ENCODE measurements at regions not wholly inside any gene's neighbourhood (a gene's known extent, or its start where the extent isn't known, plus 50 kb on each side); places are given as distances from the start of the nearest gene placed in this dataset.

DNA sequence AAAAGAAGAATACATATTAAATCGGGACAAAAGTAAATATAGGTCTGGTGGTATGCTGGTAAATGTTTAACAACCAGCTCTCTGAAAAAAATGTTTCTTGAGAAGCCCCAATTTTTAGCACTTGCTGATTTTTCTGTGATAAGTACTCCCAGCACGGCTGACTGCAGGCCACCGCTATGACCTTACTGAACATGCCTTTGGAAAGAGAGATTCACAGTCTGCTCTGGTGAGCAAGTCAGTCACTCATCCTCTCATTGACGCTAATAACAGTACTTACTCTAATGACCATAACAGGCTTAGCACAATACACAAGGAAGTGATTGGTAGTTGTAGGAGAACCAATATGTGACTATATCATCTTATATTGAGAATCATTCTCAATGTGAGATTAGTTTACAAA, 98.9 kb upstream of the BLTP1 start:
- no peak overlapping the region for H3K4me3 Mint-ChIP-seq
- no peaks in the 10 kb centered on the region for H3K4me1 Mint-ChIP-seq (ENCODE audit: low read depth)
- ATAC-seq (replicated peaks in 1 of 2) (no peak), DNase-seq (no peak)
- H3K27me3 Mint-ChIP-seq (ENCODE audit: low read depth): peaks cover 5% of the 10 kb centered on the region
- H3K9me3 Mint-ChIP-seq: no peaks in the 10 kb centered on the region
- H3K27ac Mint-ChIP-seq: no peak overlapping the region
- no peaks in the 10 kb centered on the region for H3K36me3 Mint-ChIP-seq (ENCODE audit: insufficient read depth in 2 of 2)

DNA sequence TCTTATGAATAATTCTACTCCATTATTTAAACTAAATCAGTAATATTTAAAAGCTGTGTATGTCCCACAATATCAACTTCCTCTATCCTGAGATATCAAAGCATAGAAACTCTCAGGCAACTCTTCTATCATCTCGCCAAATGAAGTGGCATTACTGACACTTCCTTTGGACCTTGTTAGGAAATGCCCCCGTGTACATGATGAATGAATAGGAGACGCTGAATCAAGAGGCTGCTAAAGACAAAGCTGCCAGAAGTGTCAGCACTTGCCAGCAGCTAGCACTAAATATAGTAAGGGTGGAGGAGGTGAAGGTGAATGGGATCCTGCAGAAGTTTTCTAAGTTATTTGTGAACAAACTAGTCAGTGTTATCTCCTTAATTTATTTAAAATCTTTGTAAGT, 99.5 kb upstream of the BLTP1 start:
- H3K27ac Mint-ChIP-seq: no peak overlapping the region

DNA sequence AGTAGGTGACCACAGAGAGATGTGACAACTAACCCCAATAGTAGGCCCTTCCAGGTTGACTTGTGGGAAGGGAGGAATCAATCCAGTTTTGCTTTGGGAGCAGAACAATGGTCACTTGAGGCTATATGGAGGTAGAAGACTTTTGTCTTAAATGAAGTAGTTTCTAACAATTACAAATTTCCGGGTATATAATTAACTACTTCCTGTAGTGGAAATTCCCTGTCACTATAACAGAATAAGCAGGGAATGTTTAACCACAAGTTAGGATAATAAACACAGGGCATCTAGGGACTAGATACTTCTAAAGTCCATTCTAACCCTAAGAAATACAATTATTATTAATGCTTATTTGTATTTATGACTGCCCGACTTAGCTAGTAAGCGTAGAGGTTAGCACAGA, 99.0 kb upstream of the TRPC3 start:
- DNase-seq: no peak
- Mint-ChIP-seq H3K4me3 (no peak overlapping the region), H3K9me3 (no peaks in the 10 kb centered on the region), H3K4me1 (ENCODE audit: low read depth) (no peaks in the 10 kb centered on the region), H3K27me3 (ENCODE audit: low read depth) (peaks cover 5% of the 10 kb centered on the region), H3K27ac (no peak overlapping the region), H3K36me3 (ENCODE audit: insufficient read depth in 2 of 2) (no peaks in the 10 kb centered on the region)
- no peak for ATAC-seq (replicated peaks in 1 of 2)

More for the DNA sequence above, 99.5 kb upstream of the BLTP1 start:
- Mint-ChIP-seq H3K36me3 (ENCODE audit: insufficient read depth in 2 of 2) (no peaks in the 10 kb centered on the region), H3K4me1 (ENCODE audit: low read depth) (no peaks in the 10 kb centered on the region), H3K9me3 (no peaks in the 10 kb centered on the region), H3K27me3 (ENCODE audit: low read depth) (peaks cover 5% of the 10 kb centered on the region), H3K4me3 (no peak overlapping the region)
- DNase-seq (no peak), ATAC-seq (replicated peaks in 1 of 2) (no peak)

DNA sequence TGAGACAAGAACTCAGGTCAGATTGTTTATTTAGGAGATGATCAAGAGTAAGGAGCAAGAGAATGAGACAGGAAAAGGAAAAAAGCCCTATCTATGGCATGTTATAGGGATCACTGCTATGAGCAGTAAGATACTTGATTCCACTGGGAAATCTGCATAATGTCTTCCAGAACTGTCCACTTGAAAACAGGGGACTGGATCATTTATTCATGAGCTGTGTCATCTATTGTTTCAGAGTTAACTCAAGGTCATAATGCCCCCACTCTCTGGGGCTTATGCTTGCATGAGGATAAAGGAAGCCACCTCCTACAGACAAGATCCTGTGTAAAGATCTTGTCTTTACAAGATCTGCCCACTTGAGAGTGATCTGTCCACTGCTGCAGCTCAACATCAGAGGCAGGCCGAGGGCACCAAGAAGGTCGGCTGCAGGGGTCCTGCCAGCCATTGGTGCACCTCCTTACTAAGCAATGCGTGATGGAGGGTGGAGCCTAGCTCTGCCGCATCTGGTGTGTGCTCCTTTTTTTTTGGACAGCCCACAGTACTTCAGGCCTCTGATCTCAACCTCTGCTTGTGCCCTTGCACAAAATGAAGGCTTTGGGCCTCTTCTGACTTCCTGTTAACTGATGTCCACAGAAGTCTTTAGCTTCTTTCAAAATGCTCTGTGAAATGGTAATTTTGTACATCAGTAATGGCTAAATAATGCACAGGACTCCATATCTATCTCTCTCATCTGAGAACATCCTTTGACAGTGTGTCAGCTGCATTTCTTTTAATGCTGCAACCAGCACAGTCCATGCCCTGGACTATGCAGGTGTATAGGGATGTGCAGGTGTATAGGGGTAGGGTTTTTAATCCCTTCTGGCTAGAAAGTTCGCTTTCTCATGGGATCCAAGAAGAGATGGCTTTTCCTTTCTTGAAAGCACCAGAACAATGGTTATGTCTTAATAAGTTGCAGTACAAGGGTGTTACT, 95.9 kb upstream of the TRPC3 start:
- DNase-seq (no peak), ATAC-seq (replicated peaks in 1 of 2) (no peak)
- no peak overlapping the region for H3K27ac Mint-ChIP-seq
- no peaks in the 10 kb centered on the region for H3K36me3 Mint-ChIP-seq (ENCODE audit: insufficient read depth in 2 of 2)
- H3K27me3 Mint-ChIP-seq (ENCODE audit: low read depth): peaks cover 12% of the 10 kb centered on the region
- no peaks in the 10 kb centered on the region for H3K4me1 Mint-ChIP-seq (ENCODE audit: low read depth)
- H3K9me3 Mint-ChIP-seq: peaks cover 0 to 1% of the 10 kb centered on the region in 2 donors
- no peak overlapping the region for H3K4me3 Mint-ChIP-seq

DNA sequence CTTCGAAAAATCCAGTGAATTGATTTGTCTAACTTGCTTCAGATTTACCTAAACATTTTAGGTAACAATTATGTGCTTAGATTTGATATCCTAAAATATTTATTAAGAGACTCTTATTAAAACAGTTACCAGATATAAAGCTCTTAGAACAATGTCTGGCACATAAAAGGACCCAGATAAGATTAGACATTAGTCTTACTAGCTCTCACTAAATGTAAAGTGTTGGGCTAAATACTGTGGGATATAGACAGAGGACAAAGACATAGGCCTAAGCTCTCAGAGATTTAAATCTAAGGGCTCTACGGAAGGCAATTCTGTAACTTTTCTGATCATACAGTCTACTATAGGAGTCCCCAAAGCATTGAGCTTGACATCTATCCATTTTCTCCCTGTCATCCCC, 94.4 kb upstream of the TRPC3 start:
- ATAC-seq (replicated peaks in 1 of 2) (no peak), DNase-seq (no peak)
- no peaks in the 10 kb centered on the region for H3K4me1 Mint-ChIP-seq (ENCODE audit: low read depth)
- no peak overlapping the region for H3K4me3 Mint-ChIP-seq
- peaks cover 0 to 1% of the 10 kb centered on the region in 2 donors for H3K9me3 Mint-ChIP-seq
- no peak overlapping the region for H3K27ac Mint-ChIP-seq
- H3K27me3 Mint-ChIP-seq (ENCODE audit: low read depth): peaks cover 9% of the 10 kb centered on the region
- H3K36me3 Mint-ChIP-seq (ENCODE audit: insufficient read depth in 2 of 2): no peaks in the 10 kb centered on the region

DNA sequence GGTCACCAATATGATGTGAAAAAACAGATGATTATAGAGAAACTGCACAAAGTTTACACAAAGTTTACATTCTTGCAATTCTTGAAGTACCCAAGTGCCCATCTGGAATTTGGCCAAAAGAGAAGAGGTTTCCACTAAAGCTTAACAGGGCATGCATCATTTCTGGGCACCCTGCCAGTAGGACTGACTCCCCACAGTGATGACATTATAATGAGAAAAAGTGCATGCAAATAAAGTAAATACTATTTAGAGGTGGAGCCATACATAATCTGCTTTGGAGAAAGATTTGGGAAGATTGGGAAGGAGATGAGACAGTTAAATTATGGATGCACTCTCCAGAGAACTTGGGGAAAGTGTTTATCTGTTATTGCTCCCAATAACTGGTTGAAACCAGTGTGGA, 93.7 kb upstream of the TRPC3 start:
- ATAC-seq (replicated peaks in 1 of 2): no peak
- Mint-ChIP-seq H3K4me3 (no peak overlapping the region), H3K4me1 (ENCODE audit: low read depth) (no peaks in the 10 kb centered on the region), H3K27ac (no peak overlapping the region), H3K36me3 (ENCODE audit: insufficient read depth in 2 of 2) (no peaks in the 10 kb centered on the region), H3K27me3 (ENCODE audit: low read depth) (peaks cover 9% of the 10 kb centered on the region), H3K9me3 (peaks cover 0 to 1% of the 10 kb centered on the region in 2 donors)
- no peak for DNase-seq

DNA sequence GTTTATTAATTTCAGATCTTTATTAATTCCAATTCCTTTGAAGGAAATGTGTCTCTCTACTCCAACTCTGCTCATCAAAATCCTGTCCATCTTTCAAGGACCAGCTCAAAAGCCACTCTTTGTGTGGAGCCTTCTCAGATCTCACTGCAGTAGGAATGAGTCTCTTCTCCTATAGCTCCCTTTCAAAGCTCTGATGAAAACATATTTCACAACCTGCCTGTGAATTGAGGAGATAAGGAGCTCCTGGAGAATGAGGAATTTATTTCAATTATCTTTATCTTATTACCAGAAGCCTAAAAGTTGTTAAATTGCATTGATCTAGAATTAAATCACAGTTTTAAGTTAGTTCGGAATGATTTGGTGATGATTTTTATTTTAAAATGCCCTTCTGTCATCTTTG, 92.6 kb upstream of the TRPC3 start:
- no peak overlapping the region for H3K4me3 Mint-ChIP-seq
- no peak overlapping the region for H3K27ac Mint-ChIP-seq
- DNase-seq (no peak), ATAC-seq (replicated peaks in 1 of 2) (no peak)
- H3K9me3 Mint-ChIP-seq: peaks cover 0 to 1% of the 10 kb centered on the region in 2 donors
- H3K36me3 Mint-ChIP-seq (ENCODE audit: insufficient read depth in 2 of 2): no peaks in the 10 kb centered on the region
- no peaks in the 10 kb centered on the region for H3K4me1 Mint-ChIP-seq (ENCODE audit: low read depth)
- peaks cover 9% of the 10 kb centered on the region for H3K27me3 Mint-ChIP-seq (ENCODE audit: low read depth)

DNA sequence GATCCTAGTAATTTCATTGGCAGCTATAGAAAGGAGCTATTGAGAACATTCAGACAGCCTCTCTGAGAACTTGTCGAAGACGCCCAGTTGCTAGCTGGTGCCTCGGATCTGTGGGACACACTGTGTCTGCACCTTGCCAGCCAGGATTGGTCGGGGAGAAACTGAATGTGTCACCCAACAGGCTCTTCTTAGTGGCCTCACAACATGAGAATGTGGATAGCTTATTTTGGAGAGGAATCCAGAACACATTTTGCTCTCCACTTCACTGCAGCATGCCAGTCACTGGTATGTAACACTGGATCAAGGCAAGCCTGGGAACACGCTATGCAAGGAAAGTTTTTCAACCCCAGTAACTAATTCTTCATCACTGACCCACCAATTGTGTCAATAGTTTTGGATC, 89.5 kb upstream of the TRPC3 start:
- Mint-ChIP-seq H3K4me3 (no peak overlapping the region), H3K9me3 (peaks cover 0 to 1% of the 10 kb centered on the region in 2 donors)

DNA sequence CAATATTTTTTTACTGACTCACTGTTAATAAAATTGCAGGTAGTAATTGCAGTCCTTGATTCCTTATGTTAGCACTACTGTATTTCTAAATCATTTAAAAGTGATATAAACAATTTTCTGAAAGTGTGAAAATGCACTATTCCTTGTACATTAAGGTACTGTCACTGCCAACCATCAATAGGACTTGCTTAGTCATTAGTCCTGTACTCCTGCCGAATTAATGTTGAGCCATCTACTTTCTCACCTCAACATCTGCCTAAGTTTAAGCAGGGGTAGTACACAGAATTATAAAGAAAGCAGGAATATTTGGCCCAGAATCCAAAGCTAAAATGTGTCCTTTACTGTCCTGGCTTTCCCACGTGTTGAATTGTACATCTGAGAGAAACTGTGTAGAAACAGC, 87.0 kb upstream of the TRPC3 start:
- Mint-ChIP-seq H3K4me1 (ENCODE audit: low read depth) (no peaks in the 10 kb centered on the region), H3K9me3 (no peaks in the 10 kb centered on the region), H3K4me3 (no peak overlapping the region), H3K27ac (no peak overlapping the region), H3K36me3 (ENCODE audit: insufficient read depth in 2 of 2) (no peaks in the 10 kb centered on the region), H3K27me3 (ENCODE audit: low read depth) (no peaks in the 10 kb centered on the region)
- no peak for ATAC-seq (replicated peaks in 1 of 2)
- DNase-seq: no peak

More for the DNA sequence above, 89.5 kb upstream of the TRPC3 start:
- no peaks in the 10 kb centered on the region for H3K36me3 Mint-ChIP-seq (ENCODE audit: insufficient read depth in 2 of 2)
- ATAC-seq (replicated peaks in 1 of 2) (no peak), DNase-seq (no peak)
- no peaks in the 10 kb centered on the region for H3K4me1 Mint-ChIP-seq (ENCODE audit: low read depth)
- H3K27me3 Mint-ChIP-seq (ENCODE audit: low read depth): peaks cover 9% of the 10 kb centered on the region
- no peak overlapping the region for H3K27ac Mint-ChIP-seq

DNA sequence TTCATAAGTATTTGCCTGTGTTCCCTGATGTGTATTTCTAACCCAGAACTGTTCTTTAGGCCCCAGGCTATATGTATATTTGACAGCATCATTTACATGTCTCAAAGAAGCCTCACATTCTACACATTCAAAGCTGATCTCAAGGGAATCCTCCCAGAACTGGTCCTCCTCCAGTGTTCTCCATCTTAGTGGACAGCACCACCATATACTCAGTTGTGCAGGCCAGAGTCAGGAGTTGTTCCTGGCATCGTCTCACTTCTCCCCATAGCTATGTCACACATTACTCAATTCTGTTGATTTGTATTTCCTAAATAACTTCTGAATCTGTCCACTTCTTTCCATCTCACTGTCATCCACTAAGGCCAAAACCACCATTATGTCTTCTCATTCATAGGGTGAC, 82.8 kb upstream of the TRPC3 start:
- Mint-ChIP-seq H3K9me3 (peaks cover 8 to 12% of the 10 kb centered on the region in 2 donors), H3K4me1 (ENCODE audit: low read depth) (no peaks in the 10 kb centered on the region), H3K4me3 (no peak overlapping the region), H3K36me3 (ENCODE audit: insufficient read depth in 2 of 2) (peaks cover 1 to 11% of the 10 kb centered on the region in 2 donors), H3K27me3 (ENCODE audit: low read depth) (no peaks in the 10 kb centered on the region), H3K27ac (no peak overlapping the region)
- ATAC-seq (replicated peaks in 1 of 2) (no peak), DNase-seq (no peak)

DNA sequence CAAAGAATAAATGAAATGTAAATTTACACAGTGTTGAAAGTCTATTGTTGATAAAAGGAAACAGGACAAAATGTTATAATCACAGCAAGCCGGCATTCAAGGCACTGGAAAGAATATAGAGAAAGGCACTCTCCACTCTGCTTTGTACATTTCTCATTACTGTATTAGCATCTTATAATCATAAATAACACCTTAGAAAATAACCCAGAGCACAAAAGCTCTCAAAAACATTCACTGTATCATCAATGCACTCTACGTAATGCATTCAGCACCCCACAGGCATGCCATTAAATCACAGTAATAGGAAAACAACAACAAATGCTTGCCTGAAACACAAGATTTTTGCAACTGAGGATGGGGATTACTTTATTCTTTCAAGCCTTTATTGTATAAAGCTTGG, 75.3 kb upstream of the TRPC3 start:
- H3K4me1 Mint-ChIP-seq (ENCODE audit: low read depth): no peaks in the 10 kb centered on the region

DNA sequence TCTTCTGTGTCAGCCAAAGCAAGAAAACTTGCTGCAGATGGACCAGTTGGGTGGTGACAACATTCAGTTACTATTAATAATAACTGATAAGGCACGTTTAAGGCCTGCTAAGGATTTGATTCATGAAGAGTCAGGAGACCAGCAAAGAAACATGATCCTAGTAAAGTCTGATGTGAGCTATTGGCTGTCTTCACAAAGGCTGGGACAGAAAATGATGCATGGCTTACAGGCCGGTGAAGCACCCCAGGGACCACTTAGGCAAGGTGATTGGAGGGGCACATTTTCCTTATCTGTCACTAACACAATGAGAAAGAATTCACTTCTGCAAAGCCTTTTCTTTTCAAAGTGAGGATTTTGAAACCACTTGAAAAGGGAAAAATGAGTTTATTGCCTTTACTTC, 65.4 kb upstream of the TRPC3 start:
- Mint-ChIP-seq H3K27ac (no peak overlapping the region), H3K4me1 (ENCODE audit: low read depth) (no peaks in the 10 kb centered on the region), H3K9me3 (peaks cover 0 to 2% of the 10 kb centered on the region in 2 donors), H3K27me3 (ENCODE audit: low read depth) (peaks cover 12% of the 10 kb centered on the region), H3K36me3 (ENCODE audit: insufficient read depth in 2 of 2) (no peaks in the 10 kb centered on the region), H3K4me3 (no peak overlapping the region)
- no peak for ATAC-seq (replicated peaks in 1 of 2)
- no peak for DNase-seq

More for the DNA sequence above, 75.3 kb upstream of the TRPC3 start:
- Mint-ChIP-seq H3K27ac (no peak overlapping the region), H3K36me3 (ENCODE audit: insufficient read depth in 2 of 2) (peaks cover 1 to 9% of the 10 kb centered on the region in 2 donors), H3K27me3 (ENCODE audit: low read depth) (no peaks in the 10 kb centered on the region), H3K4me3 (no peak overlapping the region), H3K9me3 (peaks cover 8 to 10% of the 10 kb centered on the region in 2 donors)
- ATAC-seq (replicated peaks in 1 of 2) (no peak), DNase-seq (no peak)

DNA sequence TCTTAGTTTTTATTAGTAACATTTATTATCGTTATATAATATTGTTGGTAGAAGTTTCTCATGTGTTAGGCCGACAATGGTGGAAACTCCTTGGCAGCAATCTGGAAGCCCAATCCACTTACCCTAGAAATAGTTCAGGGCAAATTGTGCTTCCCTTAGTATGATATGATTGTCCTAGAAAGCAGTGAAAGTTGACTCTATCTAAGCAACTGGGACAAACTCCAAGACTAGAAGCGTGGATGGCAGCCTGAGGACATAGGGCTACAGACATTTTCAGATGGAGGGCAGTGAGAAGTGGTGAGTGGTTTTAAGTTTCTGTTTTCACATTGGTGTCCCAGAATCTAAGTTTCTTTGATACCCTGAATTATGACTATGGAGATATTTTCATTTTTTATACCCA, 63.3 kb upstream of the TRPC3 start:
- no peaks in the 10 kb centered on the region for H3K4me1 Mint-ChIP-seq (ENCODE audit: low read depth)
- ATAC-seq (replicated peaks in 1 of 2) (no peak), DNase-seq (no peak)
- no peaks in the 10 kb centered on the region for H3K36me3 Mint-ChIP-seq (ENCODE audit: insufficient read depth in 2 of 2)
- no peak overlapping the region for H3K4me3 Mint-ChIP-seq
- peaks cover 18% of the 10 kb centered on the region for H3K27me3 Mint-ChIP-seq (ENCODE audit: low read depth)
- H3K9me3 Mint-ChIP-seq: peaks cover 0 to 2% of the 10 kb centered on the region in 2 donors
- H3K27ac Mint-ChIP-seq: no peak overlapping the region

DNA sequence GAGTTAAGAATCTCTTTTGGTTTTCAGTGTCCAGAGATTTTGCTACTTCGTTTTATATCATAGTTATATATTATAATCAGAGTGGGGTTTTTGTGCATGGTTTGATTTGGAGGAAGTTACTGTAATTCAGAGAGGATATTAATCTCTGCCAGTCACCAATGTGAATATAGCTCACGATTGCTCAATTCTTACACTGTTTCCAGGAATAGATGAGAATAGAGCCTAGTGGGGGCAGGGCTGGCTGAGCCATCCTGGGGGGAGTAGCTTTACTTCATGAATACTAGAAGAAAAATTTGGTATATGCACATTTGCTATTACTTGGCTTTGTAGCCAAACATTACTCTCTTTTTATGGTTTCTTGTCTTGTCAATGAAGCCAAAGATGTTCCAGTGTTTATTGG, 60.9 kb upstream of the TRPC3 start:
- Mint-ChIP-seq H3K27me3 (ENCODE audit: low read depth) (peaks cover 16% of the 10 kb centered on the region), H3K9me3 (no peaks in the 10 kb centered on the region), H3K4me3 (no peak overlapping the region), H3K4me1 (ENCODE audit: low read depth) (no peaks in the 10 kb centered on the region), H3K27ac (no peak overlapping the region), H3K36me3 (ENCODE audit: insufficient read depth in 2 of 2) (no peaks in the 10 kb centered on the region)
- no peak for ATAC-seq (replicated peaks in 1 of 2)
- no peak for DNase-seq

All from activated T-cell treated with anti-CD3 and anti-CD28 coated beads, Interleukin-2, amount 50 U/mL, for 72 hours (primary cell).